ENCODE measurements at regions not wholly inside any gene's neighbourhood (a gene's known extent, or its start where the extent isn't known, plus 50 kb on each side); places are given as distances from the start of the nearest gene placed in this dataset.
A peak's percentile ranks its signal among the peaks of the same experiment; 100 is the strongest.
"Not testable (repeated sequence)": the region's sequence is repeated elsewhere in the genome, so short reads cannot be mapped to it uniquely, and the experiment has no call there.

DNA sequence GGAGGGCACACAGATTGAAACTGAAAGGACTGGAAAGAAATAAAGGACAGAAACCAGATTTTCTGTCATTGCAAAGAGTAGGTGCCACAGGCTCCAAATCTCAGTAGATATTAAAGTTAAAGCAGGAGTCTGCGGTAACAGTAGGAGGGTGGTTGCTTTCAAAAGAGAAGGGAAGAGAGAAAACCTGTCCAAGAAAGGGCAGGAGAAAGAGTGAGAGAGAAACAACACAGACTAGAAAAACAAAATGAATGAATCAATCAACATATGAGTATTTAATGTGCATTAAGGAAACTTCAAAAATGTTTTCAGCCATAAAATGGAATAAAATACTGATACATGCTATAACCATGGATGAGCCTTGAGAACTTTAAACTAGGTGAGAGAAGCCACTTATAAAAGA, 143.1 kb upstream of the CTAGE1 start:
- no peak for DNase-seq (ENCODE audit: extremely low read depth, low read depth, low spot score)

- DNase-seq (ENCODE audit: extremely low read depth, low read depth, low spot score): peak; percentile 93
Observed at GRCh38 chr18:22563164-22563583, 145.5 kb upstream of the CTAGE1 start.

DNA sequence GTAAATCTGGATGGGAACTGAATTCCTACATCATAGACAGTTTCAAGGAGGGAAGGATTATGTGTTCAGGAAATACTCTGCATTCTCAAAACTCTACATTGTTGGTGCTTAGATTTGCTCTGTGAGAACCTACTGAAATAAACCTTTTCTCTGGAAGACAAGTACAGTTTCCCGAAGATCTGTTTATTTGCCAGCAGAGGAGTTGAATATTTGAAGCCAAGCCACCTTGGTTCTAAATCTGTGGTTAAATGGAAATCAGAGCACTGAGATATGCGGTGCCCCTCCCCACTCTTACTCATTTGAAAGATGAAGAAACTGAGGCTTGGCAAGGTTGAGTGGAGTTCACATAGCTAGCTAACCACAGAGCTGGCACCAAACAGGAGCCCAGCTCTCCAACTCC, 146.3 kb upstream of the CTAGE1 start:
- DNase-seq (ENCODE audit: extremely low read depth, low read depth, low spot score): no peak

DNA sequence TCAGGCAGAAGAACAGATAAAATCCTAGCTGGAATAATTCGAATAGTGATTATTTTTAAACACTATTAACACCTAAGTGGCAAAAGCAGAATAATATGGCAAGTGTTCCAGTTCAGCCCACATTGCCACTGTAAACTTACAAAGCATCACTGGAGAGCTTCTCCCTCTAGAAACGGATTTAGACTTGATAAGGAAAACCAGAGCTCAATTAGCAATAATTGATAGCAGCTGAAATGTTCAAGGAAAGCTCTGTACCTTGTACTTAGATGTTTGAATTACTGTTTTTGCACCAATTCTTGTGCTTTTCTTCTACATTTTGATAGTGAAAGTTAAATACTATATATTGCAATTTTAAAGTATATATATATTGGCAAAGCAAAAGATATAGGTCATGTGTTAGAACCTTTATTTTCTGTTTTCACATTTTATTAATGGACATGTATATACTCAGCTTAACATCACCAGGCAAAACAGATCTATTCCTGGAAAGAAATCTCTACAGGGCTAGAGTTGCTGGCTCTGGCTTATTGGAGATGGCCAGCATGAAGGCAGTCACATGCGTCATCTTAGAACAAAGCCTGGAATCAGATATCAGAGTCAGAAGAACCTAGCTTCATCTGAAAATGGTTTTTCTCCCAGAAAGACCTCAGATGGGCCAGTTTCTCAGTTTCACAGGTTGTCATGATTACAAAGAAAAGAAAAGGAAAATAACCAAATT, 149.1 kb upstream of the CTAGE1 start:
- no peak for DNase-seq (ENCODE audit: extremely low read depth, low read depth, low spot score)

- no peak for DNase-seq (ENCODE audit: extremely low read depth, low read depth, low spot score)
Observed at GRCh38 chr18:22567794-22568193, 150.1 kb upstream of the CTAGE1 start.

- DNase-seq (ENCODE audit: extremely low read depth, low read depth, low spot score): no peak
Observed at GRCh38 chr18:22570492-22570891, 152.8 kb upstream of the CTAGE1 start.

- no peak for DNase-seq (ENCODE audit: extremely low read depth, low read depth, low spot score)
Observed at GRCh38 chr18:22572341-22572740, 154.6 kb upstream of the CTAGE1 start.

DNA sequence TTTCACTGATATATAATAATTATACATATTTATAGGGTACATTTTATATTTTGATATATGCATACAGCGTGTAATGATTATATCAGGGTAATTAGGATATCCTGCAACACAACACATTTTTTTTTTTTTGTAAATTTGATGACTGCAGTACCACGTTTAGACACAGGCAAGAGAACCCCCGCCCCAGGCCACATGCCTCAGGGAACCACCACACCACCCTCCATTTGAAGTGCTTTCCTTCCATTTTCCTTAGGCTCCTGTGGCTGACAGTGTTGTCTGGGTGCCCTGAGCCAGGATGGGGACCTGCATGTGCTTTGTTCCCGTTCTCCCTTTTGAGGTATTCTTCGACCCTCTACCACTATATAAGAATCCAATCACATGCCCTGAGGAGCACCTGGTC, 161.6 kb upstream of the CTAGE1 start:
- DNase-seq (ENCODE audit: extremely low read depth, low read depth, low spot score): no peak

- DNase-seq (ENCODE audit: extremely low read depth, low read depth, low spot score): no peak
Observed at GRCh38 chr18:22585333-22585732, 167.6 kb upstream of the CTAGE1 start.

DNA sequence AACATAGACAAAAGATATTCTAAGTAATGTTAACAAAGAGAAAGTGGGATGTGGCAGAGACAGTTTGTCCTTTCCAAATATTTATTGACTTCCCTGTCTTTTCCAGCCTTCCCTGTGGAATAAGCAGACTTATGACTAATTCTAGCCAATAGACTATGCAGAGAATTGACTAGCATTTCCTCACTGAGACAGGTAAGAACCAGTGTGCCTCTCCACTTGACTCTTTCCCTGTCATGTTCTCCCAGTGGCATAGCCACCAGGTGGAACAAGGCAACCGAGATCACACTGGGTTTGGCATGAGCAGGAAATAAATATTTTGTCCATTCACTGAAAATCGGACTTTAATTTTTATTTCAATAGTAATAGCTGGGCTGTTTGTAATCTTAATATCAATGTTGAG, 168.1 kb upstream of the CTAGE1 start:
- no peak for DNase-seq (ENCODE audit: extremely low read depth, low read depth, low spot score)

GRCh38 chr18:22591222-22591621, 173.5 kb upstream of the CTAGE1 start:
- no peak for DNase-seq (ENCODE audit: extremely low read depth, low read depth, low spot score)

DNA sequence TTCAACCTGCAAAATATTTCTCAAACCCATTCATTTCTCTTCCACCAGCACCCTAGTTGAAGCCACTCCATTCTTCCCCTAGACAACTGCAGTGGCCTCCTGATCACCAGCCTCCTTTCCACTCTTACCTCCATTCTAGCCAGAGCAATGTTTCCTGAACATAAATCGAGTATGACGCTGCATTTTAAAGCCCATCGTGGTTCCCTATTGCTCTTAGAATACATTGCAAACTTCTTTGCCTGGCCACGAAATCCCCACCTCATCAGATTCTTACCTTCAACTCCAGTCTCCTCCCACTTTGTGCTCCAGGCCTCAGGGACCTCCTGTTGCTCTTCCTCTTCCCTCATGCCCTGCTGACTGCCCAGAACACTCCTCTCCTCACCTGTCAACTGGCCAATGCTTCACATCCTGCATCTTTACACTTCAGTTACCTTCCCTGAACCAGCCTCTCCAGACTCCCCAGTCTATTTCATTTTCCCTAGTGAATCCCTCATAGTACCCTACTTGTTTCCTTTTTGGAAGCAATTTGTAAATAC, 176.5 kb upstream of the CTAGE1 start:
- no peak for DNase-seq (ENCODE audit: extremely low read depth, low read depth, low spot score)

DNA sequence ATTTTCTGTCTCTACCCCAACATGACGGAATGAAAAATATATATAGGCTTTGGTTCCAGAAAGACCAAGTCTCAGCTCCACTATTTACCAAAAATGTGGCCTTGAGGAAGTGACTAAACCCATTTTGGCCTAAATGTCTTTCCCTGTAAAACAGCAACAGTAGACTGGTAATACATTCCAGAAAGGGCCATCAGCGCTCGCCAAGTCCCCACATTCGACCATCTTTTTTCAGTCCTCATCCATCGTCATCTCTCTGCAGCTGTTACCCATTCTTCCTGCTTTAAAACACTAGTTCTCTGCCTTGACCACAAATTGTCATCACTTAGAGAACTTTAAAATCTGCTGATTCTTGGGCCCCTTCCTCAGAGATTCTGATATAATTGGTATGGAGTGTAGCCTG, 183.8 kb upstream of the CTAGE1 start:
- no peak for DNase-seq (ENCODE audit: extremely low read depth, low read depth, low spot score)

DNA sequence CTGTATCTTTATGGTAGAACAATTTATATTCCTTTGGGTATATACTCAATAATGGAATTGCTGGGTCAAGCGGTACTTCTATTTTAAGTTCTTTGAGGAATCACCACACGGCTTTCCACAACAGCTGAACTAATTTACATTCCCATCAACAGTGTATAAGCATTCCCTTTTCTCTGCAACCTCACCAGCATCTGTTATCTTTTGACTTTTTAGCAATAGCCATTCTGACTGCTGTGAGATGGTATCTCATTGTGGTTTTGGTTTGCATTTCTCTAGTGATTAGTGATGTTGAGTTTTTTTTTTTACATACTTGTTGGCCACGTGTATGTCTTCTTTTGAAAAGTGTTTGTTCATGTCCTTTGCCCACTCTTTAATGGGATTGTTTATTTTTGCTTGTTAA, 184.7 kb upstream of the CTAGE1 start:
- not testable (repeated sequence) for DNase-seq (ENCODE audit: extremely low read depth, low read depth, low spot score)

- no peak for DNase-seq (ENCODE audit: extremely low read depth, low read depth, low spot score)
Observed at GRCh38 chr18:22603902-22604301, 186.2 kb upstream of the CTAGE1 start.

DNA sequence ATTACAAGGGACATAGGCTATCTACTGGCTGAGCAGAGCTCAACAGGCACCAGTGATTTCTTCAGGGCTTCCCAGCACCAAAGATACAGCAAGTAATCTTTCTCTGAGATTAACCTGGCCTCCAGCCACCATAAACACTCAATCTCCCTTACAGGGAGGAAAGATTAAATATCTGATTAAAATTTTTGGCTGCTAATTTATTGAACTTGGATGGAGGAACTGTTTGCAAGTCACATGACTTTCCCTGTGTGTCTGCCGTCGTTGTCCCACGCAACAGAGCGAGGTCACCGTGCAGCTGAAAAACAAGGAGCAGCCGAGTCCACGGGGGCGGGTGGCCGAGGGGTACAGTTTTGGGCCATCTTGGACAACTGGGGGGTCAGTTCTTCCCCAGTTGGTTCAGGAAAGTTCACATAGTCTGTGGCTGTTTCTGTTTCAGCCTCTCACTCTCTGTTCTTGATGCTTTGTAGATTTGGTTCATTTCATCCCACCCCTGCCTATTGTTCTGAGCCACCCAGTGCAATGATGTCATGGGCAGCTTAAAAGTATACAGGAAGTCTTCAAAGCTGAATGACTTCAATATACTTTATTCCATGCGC, 186.8 kb upstream of the CTAGE1 start:
- DNase-seq (ENCODE audit: extremely low read depth, low read depth, low spot score): peak; percentile 62

DNA sequence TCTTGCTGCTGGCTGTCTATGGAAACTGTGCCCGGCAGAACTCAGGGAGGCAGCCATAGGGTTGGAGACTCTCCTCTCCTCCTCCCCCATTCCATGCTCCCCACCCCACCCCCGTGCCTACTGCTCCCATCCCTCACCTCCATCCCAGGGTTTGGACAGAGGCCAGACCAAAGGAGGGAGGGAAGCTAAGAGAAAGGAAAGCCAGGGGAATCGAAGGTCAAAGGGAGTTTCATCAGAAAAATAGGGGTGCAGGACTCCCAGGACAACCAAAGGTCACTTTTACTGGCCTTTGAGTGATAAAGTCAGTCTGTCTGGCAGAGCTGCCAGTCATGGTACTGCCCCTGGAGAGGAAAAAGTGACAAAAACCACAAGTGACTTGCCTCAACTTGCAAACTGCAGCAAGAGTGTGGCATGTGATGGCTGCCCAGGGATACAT, 187.3 kb upstream of the CTAGE1 start:
- no peak for DNase-seq (ENCODE audit: extremely low read depth, low read depth, low spot score)

DNA sequence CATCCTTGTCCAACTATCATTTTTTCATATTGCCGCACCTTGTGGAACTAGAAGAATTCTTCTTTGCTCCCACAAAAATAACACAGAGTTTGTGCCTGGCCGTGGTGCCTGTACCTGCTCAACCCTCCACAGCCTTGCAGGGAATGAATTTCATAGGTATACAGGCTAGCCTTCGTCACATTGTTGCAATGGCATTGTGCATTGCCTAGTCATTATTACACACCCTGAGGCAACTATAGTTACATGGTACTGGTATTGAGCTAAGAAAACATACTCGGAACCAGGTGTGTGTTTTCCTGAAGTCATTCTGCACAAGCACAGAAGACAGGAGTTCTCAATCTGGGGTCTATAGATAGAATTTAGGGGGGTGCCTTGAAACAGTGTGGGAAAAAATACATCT, 188.0 kb upstream of the CTAGE1 start:
- DNase-seq (ENCODE audit: extremely low read depth, low read depth, low spot score): no peak

- DNase-seq (ENCODE audit: extremely low read depth, low read depth, low spot score): no peak
Observed at GRCh38 chr18:22606563-22607283, 189.0 kb upstream of the CTAGE1 start.

GRCh38 chr18:22607284-22607635, 189.5 kb upstream of the CTAGE1 start:
- DNase-seq (ENCODE audit: extremely low read depth, low read depth, low spot score): no peak

DNA sequence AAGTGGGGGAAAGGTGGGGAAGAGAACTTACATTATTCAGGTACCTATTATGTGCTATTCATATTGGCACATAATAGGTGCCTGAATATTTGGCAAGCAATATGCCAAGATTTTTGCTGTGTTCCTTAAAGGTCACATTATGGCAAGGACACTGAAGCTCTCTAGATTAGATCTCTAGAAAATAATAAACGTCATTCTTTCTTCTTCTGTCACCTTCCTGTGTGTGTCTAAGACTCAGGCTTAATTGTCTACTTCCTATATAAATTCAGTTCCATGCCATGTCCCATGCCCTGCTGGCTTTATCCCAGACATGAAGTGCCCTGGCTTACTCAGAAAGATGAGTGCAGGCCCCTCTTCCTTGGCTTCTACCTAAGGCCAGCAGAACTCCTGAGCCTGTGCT, 191.1 kb upstream of the CTAGE1 start:
- DNase-seq (ENCODE audit: extremely low read depth, low read depth, low spot score): no peak

- peak; percentile 36 for DNase-seq (ENCODE audit: extremely low read depth, low read depth, low spot score)
Observed at GRCh38 chr18:22609642-22610041, 191.9 kb upstream of the CTAGE1 start.

Measured in glomerular endothelial cell (primary cell).